ENCODE measurements at regions not wholly inside any gene's neighbourhood (a gene's known extent, or its start where the extent isn't known, plus 50 kb on each side); places are given as distances from the start of the nearest gene placed in this dataset.

GRCh38 chr13:48782429-48782840, 128.7 kb downstream of the CYSLTR2 start (continued):
- TF ChIP-seq ZBTB40 (IDR thresholded peaks at IDR 0.05) (no peak), ZBTB40 (CRISPR knock-in tag; IDR thresholded peaks at IDR 0.05) (no peak), ZNF891 (CRISPR knock-in tag; IDR thresholded peaks at IDR 0.05) (no peak), ZBTB34 (CRISPR knock-in tag; IDR thresholded peaks at IDR 0.05) (no peak)

All from HepG2 (cell line).